ENCODE measurements at regions not wholly inside any gene's neighbourhood (a gene's known extent, or its start where the extent isn't known, plus 50 kb on each side); places are given as distances from the start of the nearest gene placed in this dataset.

DNA sequence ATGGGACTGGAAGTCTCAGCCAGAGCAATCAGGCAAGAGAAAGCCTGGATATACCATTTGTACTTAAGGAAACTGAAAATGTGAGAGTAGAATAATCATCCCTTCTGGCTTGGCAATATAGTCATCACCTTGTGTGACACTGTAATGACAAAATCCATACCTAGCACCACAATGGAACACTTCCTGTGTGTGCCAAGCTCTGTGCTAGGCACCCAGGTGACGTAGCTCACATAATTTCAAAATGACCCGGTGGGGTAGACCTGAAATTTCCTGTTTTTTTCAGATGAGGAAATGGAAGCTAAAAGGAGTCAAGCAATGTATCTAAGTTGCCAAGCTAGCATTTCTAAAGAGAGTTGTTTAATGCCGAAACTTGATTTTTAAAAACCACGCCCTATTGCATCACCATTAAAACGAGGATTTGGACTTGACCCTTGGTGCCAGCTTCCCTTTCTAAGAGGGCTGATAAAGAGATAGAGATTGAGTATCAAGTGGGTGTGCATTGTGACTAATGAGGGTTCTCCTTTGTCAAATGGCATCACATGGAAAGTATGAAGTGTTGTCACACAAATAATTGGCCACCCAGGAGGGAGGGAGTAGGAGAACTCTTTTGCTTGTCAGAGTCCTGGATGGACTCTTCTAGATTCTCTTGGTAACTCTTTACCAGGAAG, 141.3 kb upstream of the PDZRN3 start:
- no peak for TF ChIP-seq POLR2A (IDR thresholded peaks at IDR 0.05)
- TF ChIP-seq CTCF (IDR thresholded peaks at IDR 0.05) = no peak
- no peak for TF ChIP-seq EP300 (IDR thresholded peaks at IDR 0.05)
- TF ChIP-seq POLR2AphosphoS5 (IDR thresholded peaks at IDR 0.05) = peak in 1 of 2 donors; percentile 30

All from upper lobe of left lung (tissue), 4 donors.